Posterior vena cava (tissue), 2 donors: ENCODE measurements at regions not wholly inside any gene's neighbourhood (a gene's known extent, or its start where the extent isn't known, plus 50 kb on each side); places are given as distances from the start of the nearest gene placed in this dataset.
"Not testable (repeated sequence)": the region's sequence is repeated elsewhere in the genome, so short reads cannot be mapped to it uniquely, and the experiment has no call there.

Experiments used
- DNase-seq: peaks from one replicate; pipeline ENCODE4 v3.0.0-alpha.2; 2020; ENCODE audit warnings: low spot score
- intact Hi-C, 2 donors: fragments of 100-400 bp; cut with DNase I; formaldehyde crosslinking; loops; one replicate each; pipeline versions ENCODE4 v1.14.1 to v1.14.2; 2022 to 2023
- donor health status: DM: yes; HTN: yes; CAD: no.
- donor health status: DM: yes; HTN: yes; CAD: no.

DNA sequence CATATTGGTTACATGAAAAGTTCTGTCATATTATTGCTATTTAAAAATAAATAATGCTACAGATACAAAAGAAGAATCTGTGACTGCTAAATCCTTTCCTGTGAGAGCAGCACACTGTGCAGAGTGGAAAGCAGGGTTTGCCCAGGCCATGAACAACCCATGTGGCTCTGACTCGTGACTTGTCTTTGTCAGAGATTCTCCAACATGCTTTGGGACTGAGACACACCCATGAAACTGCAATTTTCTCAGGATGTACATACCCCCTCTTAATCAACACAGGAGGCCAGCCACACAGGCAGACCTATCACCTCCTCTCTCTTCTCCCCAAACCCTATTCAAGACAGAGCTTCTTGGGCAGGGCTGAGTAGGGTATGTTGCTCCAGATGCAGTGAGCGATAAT, 96.8 kb upstream of the NTF3 start:
- intact Hi-C loops = no loop called here
- no peak for DNase-seq

DNA sequence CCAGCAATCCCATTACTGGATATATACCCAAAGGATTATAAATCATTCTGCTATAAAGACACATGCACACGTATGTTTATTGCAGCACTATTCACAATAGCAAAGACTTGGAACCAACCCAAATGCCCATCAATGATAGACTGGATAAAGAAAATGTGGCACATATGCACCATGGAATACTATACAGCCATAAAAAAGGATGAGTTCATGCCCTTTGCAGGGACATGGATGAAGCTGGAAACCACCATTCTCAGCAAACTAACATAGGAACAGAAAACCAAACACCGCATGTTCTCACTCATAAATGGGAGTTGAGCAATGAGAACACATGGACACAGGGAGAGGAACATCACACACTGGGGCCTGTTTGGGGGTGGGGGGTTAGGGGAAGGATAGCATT, 90.8 kb upstream of the NTF3 start:
- intact Hi-C loops = not testable (repeated sequence)

DNA sequence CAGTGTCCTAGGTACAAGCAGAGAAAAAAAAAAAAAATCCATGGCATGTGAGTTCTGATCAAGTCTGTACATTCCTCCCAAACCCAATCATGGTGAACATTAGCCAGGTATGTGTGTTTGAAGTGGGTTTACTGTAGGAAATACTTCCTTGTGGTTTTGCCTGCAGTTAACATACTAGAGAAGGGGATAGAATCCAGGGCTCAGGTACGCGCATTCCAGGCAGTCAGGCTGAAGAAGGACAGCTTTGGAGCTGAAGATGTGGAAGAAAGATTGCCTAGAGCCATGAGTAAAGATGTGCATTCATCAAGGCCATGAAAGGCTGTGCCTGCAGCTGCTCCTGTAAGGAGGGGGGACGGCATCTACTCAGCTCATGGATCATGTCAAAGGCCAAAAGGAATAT, 88.2 kb upstream of the NTF3 start:
- no peak for DNase-seq
- intact Hi-C loops = no loop called here

More for the DNA sequence above, 90.8 kb upstream of the NTF3 start:
- DNase-seq = not testable (repeated sequence)

DNA sequence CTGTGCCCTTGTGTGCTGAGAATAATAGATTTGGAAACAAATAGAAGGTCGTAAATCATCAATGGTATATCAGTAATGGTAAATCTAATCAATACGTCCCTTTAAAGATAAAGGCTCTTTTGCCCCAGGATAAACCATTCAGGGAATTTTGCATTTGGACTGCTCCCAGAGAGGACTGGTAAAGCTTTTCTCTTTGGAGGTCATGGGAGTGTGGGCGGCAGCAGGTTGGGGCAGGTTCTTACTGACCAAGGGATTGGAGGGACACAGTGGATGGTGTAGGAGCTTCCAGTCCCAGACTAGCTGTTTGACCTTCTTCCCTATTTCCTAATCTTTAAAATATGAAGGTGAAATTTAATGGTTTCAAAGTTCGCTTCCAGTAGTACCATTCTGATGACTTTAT, 87.8 kb upstream of the NTF3 start:
- no peak for DNase-seq
- intact Hi-C loops = no loop called here

DNA sequence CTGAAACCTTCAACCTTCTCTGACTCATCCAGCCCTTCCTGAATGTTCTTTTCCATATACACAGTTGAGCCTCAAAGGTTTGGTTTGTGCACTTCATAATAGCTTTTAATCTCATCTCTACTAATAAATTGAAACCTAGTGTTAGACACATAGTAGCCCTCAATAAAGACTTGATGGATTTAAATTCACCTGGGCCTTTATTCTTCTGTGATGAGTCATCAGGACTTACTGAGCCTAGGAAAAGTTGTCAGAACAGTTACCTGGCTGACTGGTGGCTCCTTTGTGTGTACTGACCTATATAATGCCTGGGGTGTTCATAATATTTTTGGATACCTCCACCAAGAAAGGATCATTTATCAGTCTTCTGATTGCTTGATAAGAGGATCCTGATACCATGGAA, 86.4 kb upstream of the NTF3 start:
- no peak for DNase-seq
- intact Hi-C loops = no loop called here

DNA sequence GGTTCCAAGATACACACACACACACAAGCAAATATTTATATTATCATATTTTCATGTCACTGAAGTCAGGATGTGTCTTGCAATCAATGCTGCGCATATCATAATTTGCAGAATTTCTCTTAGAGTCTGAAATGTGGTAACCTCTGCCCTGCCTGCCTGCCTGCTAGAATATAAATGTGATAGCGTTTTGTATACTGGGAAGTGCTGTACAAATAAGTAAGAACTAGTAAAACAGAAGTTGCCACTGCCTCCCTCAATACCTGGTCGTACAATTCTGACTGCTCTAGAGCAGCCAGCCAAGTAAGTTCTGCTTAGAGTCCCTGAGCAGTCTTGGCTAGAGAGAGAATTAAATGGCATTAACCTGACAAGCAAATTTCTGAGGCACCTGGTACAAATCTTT, 83.9 kb upstream of the NTF3 start:
- no peak for DNase-seq
- intact Hi-C loops = no loop called here

DNA sequence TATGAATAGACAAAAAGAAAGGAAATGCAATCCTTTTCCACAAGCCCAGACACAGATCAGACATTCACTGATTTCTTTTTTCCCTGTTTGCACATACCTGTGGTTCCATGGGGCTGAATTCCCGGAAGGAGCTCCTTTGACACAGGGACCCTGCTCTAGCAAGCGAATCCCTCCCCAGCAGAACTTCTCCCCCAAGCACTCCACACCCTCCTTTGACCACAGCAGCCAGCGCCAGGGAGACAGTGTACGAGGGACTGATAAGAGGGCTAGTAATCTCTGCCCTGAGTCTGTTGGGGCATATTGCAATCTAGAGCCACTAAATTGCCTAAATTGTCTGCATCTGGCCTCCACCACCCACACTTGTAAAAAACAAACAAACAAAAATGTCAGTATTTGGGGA, 83.4 kb upstream of the NTF3 start:
- DNase-seq = no peak
- intact Hi-C loops = no loop called here

DNA sequence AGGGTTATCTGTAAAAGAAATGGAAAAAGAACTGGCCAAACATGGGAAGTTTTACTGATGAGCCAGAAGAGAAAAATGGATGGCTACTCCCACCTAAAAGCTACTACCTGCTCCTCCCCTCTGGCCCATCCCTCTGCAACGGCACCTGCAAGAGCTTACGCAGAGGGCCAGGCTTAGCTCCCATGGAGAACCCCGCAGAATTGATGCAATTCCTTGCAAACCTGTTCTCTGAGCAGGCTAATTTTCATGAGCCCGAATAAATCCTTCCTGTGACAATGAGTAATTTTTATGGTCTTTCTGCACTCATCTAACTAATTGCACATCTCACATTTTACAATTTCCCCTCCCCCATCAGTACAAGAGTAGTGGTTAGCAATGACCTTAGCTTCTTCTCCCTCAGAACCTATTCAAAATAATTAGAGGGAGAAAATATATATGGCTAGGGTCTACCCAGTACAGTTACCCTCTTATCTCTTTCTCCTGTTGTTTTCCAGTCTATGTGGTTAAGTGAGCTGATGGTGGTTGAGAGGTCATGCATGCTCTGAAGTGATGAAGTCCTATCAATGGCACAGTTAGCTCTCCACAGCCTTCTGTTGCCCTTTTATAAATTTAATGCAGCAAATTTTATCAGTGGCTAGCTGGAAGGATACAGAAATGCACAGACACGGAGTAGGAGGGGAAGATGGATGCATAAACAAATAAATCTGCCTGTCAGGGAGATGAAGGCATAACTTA, 67.7 kb upstream of the NTF3 start:
- intact Hi-C loops = no loop called here
- DNase-seq = no peak

DNA sequence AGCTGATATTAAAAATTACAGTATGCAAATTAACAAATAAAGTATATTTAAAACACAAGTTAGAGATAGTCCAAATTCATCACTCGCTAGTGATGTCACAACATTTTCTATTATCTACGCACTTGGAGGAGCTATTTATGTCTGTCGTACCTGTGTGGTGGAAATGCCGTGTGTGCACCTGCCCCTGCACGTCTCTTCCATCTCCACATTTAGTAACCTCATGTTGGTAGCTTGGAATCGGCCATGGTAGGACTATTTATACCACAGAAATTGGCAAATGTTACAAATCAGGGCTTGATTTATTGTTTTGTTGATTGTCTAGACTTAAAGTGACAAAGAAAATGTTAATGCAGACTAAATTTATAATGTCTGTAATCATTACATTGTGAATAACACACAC, 62.6 kb upstream of the NTF3 start:
- DNase-seq = no peak
- intact Hi-C loops = no loop called here

DNA sequence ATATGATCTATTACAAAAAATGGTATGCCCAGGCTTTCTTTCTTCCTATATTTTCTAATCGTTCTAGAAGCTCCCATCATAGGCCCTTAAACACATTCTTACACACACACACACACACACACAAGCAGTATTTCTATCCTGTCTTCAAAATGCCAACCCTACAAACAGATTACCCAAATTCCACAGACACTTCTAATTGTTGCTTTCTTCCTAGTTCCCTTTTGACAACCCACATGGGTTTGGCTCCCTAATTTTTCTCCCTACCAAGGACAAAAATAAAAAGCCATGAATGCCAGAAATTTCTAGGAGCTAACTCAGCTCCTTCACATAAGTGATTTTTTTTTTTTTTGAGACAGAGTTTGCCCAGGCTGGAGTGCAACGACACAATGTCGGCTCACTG, 60.3 kb upstream of the NTF3 start:
- intact Hi-C loops = no loop called here
- no peak for DNase-seq

DNA sequence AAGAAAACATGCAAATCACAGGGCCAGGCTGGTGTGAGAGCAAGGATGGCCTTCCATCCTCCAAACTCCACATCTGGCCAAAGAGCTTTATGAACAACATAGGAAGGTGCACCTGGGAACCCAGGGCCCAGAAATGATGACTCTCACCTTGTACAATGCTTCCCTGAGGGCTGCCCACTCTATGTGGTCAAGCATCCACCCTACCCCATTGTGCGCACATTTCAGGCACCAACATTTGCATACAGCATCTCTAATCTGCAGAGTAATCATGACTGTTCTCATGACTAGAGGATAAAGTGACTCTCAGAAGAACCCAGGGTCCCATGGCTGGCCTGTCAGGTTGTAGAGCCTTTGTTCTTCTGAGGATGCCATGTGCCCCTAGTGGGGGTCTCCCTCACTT, 57.2 kb upstream of the NTF3 start:
- intact Hi-C loops = no loop called here
- no peak for DNase-seq

DNA sequence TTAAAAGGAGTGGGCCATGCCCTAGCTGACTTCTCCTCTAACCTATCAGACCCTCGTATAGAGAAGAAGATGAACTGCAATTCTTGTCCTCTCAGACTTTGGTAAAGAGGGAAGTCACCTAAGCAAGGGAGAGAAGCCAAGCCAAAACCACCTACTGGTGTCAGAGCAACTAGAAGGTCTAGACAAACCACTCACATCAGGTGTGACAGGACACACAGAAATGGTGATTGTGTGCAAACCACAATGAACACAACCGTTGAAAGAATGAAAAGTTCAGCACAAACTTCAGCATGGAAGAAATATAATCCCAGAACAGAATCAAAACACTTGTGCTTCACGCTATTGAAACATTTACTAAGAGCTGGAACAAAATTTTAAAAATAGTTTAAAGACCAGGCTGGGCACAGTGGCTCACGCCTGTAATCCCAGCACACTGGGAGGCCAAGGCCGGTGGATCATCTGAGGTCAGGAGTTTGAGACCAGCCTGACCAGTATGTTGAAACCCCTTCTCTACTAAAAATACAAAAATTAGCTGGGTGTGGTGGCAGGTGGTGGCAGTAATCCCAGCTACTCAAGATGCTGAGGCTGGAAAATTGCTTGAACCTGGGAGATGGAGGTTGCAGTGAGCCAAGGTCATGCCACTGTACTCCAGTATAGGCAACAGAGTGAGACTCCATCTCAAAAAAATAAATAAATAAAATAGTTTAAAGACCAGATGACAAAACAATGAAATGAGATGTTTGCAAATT, 56.2 kb upstream of the NTF3 start:
- no peak for DNase-seq
- intact Hi-C loops = no loop called here

DNA sequence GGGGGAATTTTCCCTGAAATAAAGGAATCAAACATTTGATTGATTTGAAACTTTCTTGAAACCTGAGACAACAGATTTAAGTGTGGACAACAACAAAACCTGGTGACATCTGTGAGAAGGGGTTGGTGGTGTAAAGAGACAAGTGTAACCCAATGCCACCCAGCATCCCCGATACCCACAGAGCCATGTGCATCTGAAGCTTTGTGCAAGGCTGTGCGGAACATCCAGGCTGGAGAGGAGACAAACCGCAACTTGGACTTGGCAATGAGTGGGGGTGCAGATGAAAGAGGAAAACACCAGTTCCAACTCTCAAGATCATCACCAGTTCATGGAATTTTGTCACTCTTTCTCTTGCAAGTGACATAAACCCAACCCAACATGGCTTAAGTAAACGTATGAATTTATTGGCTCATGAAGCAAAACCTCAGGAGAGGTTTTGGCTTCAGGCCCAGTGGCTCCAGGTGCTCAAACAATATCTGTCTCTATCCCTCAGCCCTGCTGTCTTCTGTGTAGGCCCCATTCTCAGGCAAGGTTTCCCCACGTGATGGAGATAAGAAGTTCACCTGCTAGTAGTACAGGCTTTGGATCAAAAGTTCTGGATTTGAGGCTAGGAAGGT, 55.2 kb upstream of the NTF3 start:
- no peak for DNase-seq
- intact Hi-C loops = no loop called here

DNA sequence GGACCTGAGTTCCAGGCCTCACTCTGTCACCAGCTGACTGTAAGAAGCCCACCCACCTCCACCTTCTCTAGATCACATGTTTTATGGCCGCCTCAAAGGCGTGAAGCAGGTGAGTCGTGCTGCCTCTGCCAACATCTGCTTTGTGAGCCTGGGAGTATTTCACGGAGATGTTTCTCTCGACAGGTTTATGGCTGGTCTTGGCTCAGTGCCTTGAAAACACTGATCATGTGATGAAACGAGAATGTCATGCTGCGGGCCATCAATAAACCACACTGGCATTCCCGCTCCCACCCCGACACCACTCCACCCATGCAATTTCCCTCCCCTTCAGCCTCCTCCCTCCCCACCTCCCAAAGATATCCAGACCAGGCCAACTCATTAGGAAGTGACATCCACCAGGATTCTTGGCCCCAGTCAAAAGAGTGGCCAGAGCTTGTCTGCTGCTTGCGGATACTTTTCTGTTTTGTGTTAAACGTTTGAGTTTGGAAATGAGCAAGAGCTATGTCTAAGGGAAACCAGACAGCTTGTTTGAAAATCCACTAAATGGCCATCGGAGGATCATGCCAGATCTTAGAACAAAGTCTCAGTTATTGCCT, 53.8 kb upstream of the NTF3 start:
- intact Hi-C loops = no loop called here
- no peak for DNase-seq

DNA sequence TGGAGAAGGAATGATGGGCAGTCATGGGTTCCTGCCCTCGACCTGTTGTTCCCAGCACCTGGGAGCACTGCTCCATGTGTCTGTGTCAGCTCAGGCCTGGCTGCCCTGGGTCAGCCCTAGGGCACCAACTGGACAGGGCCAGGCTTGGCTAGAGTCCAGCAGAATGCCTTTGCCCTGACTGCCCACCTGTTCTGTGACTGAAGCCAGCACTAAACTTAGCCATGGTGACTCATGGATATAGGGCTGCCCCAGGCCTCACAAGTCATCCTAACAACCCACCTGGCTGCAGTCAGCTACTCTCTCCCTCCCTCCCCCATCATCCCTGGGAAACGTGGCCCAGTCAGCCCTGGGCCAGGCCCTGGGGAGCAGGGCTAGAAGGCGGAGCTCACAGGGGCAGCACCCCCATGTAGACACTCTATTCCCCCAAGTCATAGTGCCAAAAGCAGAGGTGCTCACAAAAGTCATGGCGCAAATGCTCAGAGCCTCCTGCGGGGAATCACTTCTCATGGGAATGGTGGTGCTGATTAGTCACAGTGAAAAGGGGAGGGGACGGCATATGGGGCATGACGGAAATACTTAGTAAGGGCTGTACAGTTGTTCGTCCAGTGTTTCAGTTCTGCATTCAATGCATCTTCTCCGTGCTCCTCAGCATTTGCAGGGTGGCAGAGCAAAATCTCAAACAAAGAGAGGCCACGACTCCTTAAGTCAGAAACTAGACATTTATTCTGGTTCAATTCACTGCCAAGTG, 52.0 kb upstream of the NTF3 start:
- intact Hi-C loops = no loop called here

More for the DNA sequence above, 52.0 kb upstream of the NTF3 start:
- DNase-seq = no peak
